HCT116 (cell line): ENCODE measurements at regions not wholly inside any gene's neighbourhood (a gene's known extent, or its start where the extent isn't known, plus 50 kb on each side); places are given as distances from the start of the nearest gene placed in this dataset.

Experiments
- ATAC-seq: fragments of 200-7000 bp; cut with Tn5 transposase; 2 replicates; pipeline ENCODE4 v1.9.1; 2020; ENCODE audit warnings: mild to moderate bottlenecking, moderate library complexity
- BruUV-seq: library from RNA; stranded (reverse); fragments of 400-500 nt; replicated peaks from 2 replicates; lab custom pipeline; 2021; lab: Mats Ljungman, UMichigan
- CTCF ChIA-PET: fragments of 300-600 bp; sonication (Branson Sonifier 250); formaldehyde crosslinking; loops from one replicate; lab custom pipeline; 2021; ENCODE audit warnings: antibody characterized with exemption; lab: Charles Lee
- POLR2A ChIA-PET: fragments of 300-600, 350-600 bp; sonication (Branson Sonifier 250); formaldehyde crosslinking; loops from one replicate; lab custom pipeline; 2021; ENCODE audit warnings: antibody characterized with exemption; lab: Charles Lee
- RAD21 ChIA-PET, 2 experiments: fragments of 300-600 bp; sonication (Branson Sonifier 250); formaldehyde crosslinking; loops; one replicate each; lab custom pipeline; 2023; ENCODE audit warnings: low total read pairs in 2 of 2; ENCODE audit not compliant: uncharacterized antibody in 2 of 2, unreplicated experiment in 2 of 2, low non-redundant PET in 1 of 2; lab: Charles Lee
- DNase-seq: peaks from one replicate; pipeline ENCODE4 v3.0.0-alpha.2; 2010; ENCODE audit warnings: low read depth, low spot score
- H2AFZ ChIP-seq: fragments of 200-600 bp; shearing (Covaris generic), sonication (generic); 2 replicates; pipeline ENCODE4 v1.6.1; 2017; ENCODE audit warnings: low read depth, mixed run types, mixed read lengths, antibody characterized with exemption, low read length; ENCODE audit not compliant: poor library complexity, severe bottlenecking
- H3K27ac ChIP-seq: 2 replicates; pipeline ENCODE4 v1.5.1; 2012; ENCODE audit warnings: low read depth, low read length
- H3K27me3 ChIP-seq: fragments of 200-600 bp; sonication (generic); 2 replicates; pipeline ENCODE4 v1.6.1; 2016; ENCODE audit warnings: mixed run types, low read length, mixed read lengths; ENCODE audit not compliant: insufficient read depth
- H3K36me3 ChIP-seq, 2 experiments: fragments of 200-500 bp in 1 of 2; fragments of 200-600 bp in 1 of 2; sonication (Bioruptor generic) in 1 of 2; sonication (generic) in 1 of 2; 2 replicates each; pipeline versions ENCODE4 v1.5.1 to v1.6.1; 2014 to 2016; ENCODE audit warnings: low read length in 2 of 2, inconsistent platforms in 1 of 2, mixed read lengths in 1 of 2, mixed run types in 1 of 2; ENCODE audit not compliant: insufficient read depth in 2 of 2, control insufficient read depth in 1 of 2
- H3K4me1 ChIP-seq, 2 experiments: fragments of 200-600 bp in 1 of 2; sonication (generic) in 1 of 2; 2 replicates each; pipeline versions ENCODE4 v1.5.1 to v1.6.1; 2012 to 2017; ENCODE audit warnings: low read length in 2 of 2, inconsistent platforms in 1 of 2, mild to moderate bottlenecking in 1 of 2, mixed read lengths in 1 of 2, mixed run types in 1 of 2, moderate library complexity in 1 of 2; ENCODE audit not compliant: insufficient read depth in 2 of 2, control insufficient read depth in 1 of 2
- H3K4me2 ChIP-seq: fragments of 200-600 bp; sonication (generic); 2 replicates; pipeline ENCODE4 v1.6.1; 2017; ENCODE audit warnings: mixed run types, low read length, mixed read lengths
- H3K4me3 ChIP-seq, 2 experiments: fragments of 200-600 bp in 1 of 2; sonication (generic) in 1 of 2; replicated peaks in 1 of 2; 2 replicates each; pipeline ENCODE4 v1.5.1; 2011 to 2016; ENCODE audit warnings: low read length in 2 of 2, control low read depth in 1 of 2, low read depth in 1 of 2, mild to moderate bottlenecking in 1 of 2, mixed read lengths in 1 of 2, mixed run types in 1 of 2
- H3K79me2 ChIP-seq: fragments of 200-600 bp; sonication (generic); 2 replicates; pipeline ENCODE4 v1.6.1; 2017; ENCODE audit warnings: mild to moderate bottlenecking, mixed run types, low read length, moderate library complexity, mixed read lengths; ENCODE audit not compliant: insufficient read depth
- H3K9ac ChIP-seq: fragments of 200-600 bp; sonication (generic); 2 replicates; pipeline ENCODE4 v1.6.1; 2016; ENCODE audit warnings: low read length, mixed read lengths
- H3K9me2 ChIP-seq: fragments of 200-600 bp; sonication (generic), shearing (Covaris generic); 2 replicates; pipeline ENCODE4 v1.6.1; 2017; ENCODE audit warnings: mixed run types, mild to moderate bottlenecking, moderate library complexity; ENCODE audit not compliant: insufficient read depth
- H3K9me3 ChIP-seq, 2 experiments: fragments of 200-500 bp in 1 of 2; fragments of 200-600 bp in 1 of 2; sonication (Bioruptor generic) in 1 of 2; sonication (generic) in 1 of 2; 2 replicates each; pipeline ENCODE4 v1.6.1; 2014 to 2017; ENCODE audit warnings: low read length in 2 of 2, mixed read lengths in 2 of 2, inconsistent platforms in 1 of 2, low read depth in 1 of 2, mild to moderate bottlenecking in 1 of 2, mixed run types in 1 of 2, moderate library complexity in 1 of 2; ENCODE audit not compliant: control insufficient read depth in 1 of 2, insufficient read depth in 1 of 2
- H4K20me1 ChIP-seq: fragments of 200-600 bp; sonication (generic), shearing (Covaris generic); 2 replicates; pipeline ENCODE4 v1.6.1; 2017; ENCODE audit warnings: mixed run types, mild to moderate bottlenecking, moderate library complexity; ENCODE audit not compliant: insufficient read depth
- EGR1 ChIP-seq: IDR thresholded peaks from 2 replicates; pipeline ENCODE4 v1.6.1; 2012; ENCODE audit warnings: low read depth
- EZH2 ChIP-seq: fragments of 200-600 bp; sonication (generic); IDR thresholded peaks from 2 replicates; pipeline ENCODE4 v1.6.1; 2017; ENCODE audit warnings: antibody characterized with exemption, mixed run types
- FOSL1 ChIP-seq: IDR thresholded peaks from 2 replicates; pipeline ENCODE4 v1.6.1; 2012; ENCODE audit warnings: low read depth
- MAX ChIP-seq: IDR thresholded peaks from 2 replicates; pipeline ENCODE4 v1.6.1; 2012
- POLR2AphosphoS5 ChIP-seq: IDR thresholded peaks from 2 replicates; pipeline ENCODE4 v1.6.1; 2011; ENCODE audit warnings: mild to moderate bottlenecking, low read depth, low read length, moderate library complexity
- SP1 ChIP-seq: IDR thresholded peaks from 2 replicates; pipeline ENCODE4 v1.6.1; 2012; ENCODE audit warnings: low read depth
- TCF7L2 ChIP-seq: IDR thresholded peaks from 2 replicates; pipeline ENCODE4 v1.7.0; 2011; ENCODE audit warnings: borderline replicate concordance, inconsistent platforms; ENCODE audit not compliant: insufficient read depth, insufficient read length; ENCODE audit errors: extremely low read depth
- YY1 ChIP-seq: IDR thresholded peaks from 2 replicates; pipeline ENCODE4 v1.6.1; 2011; ENCODE audit warnings: low read length, low read depth, moderate library complexity, mild to moderate bottlenecking; ENCODE audit not compliant: insufficient replicate concordance; ENCODE audit errors: extremely low read depth
- ZFX ChIP-seq: fragments of 450-650 bp; IDR thresholded peaks from 2 replicates; pipeline ENCODE4 v1.6.1; 2017
- intact Hi-C: fragments of 100-400 bp; cut with micrococcal nuclease; formaldehyde crosslinking; loops from 2 replicates; pipeline ENCODE4 v1.10.0; 2022
- TF ChIP-seq, protein P1 (sequence below): IDR thresholded peaks from 2 replicates; pipeline ENCODE4 v1.6.1; 2012; ENCODE audit warnings: low read depth
- TF ChIP-seq, protein P2 (sequence below), 3 experiments: fragments of 200-600 bp in 1 of 3; sonication (generic) in 1 of 3; IDR thresholded peaks in 2 of 3; conservative IDR thresholded peaks in 1 of 3; 2 replicates each; pipeline ENCODE4 v1.5.1; 2012 to 2017; ENCODE audit warnings: low read depth in 2 of 3, low read length in 2 of 3, antibody characterized with exemption in 1 of 3, borderline replicate concordance in 1 of 3, control low read depth in 1 of 3, mild to moderate bottlenecking in 1 of 3, mixed read lengths in 1 of 3, mixed run types in 1 of 3, moderate library complexity in 1 of 3; ENCODE audit not compliant: insufficient read depth in 1 of 3

DNA sequence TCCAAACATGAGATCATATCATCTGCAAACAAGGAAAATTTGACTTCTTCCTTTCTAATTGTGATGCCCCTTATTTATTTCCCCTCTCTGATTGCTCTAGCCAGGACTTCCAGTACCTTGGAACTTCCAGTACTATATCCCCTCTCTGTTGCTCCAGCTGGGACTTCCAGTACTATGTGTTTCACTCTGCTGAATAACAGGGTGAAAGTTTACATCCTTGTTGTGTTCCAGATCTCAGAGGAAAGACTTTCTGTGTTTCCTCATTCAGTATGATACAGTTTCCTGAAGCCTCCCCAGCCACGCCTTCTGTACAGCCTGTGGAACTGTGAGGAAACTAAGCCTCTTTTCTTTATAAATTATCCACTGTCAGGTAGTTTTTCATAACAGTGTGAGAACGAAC, 381.3 kb upstream of the FAM47C start:
- ChIA-PET RAD21 (no interaction called here), CTCF (no interaction called here), POLR2A (no interaction called here)
- H2AFZ ChIP-seq = no peak overlapping the region
- no peaks in the 10 kb centered on the region for H3K27me3 ChIP-seq
- no peaks in the 10 kb centered on the region for H3K36me3 ChIP-seq
- no peak for ATAC-seq
- H3K4me1 ChIP-seq = no peaks in the 10 kb centered on the region
- intact Hi-C loops = no loop called here
- no TSS peak for BruUV-seq
- H3K9ac ChIP-seq = no peak overlapping the region
- H3K4me3 ChIP-seq = no peak overlapping the region
- no peaks in the 10 kb centered on the region for H4K20me1 ChIP-seq
- no peaks in the 10 kb centered on the region for H3K79me2 ChIP-seq
- TF ChIP-seq, protein P1, sequence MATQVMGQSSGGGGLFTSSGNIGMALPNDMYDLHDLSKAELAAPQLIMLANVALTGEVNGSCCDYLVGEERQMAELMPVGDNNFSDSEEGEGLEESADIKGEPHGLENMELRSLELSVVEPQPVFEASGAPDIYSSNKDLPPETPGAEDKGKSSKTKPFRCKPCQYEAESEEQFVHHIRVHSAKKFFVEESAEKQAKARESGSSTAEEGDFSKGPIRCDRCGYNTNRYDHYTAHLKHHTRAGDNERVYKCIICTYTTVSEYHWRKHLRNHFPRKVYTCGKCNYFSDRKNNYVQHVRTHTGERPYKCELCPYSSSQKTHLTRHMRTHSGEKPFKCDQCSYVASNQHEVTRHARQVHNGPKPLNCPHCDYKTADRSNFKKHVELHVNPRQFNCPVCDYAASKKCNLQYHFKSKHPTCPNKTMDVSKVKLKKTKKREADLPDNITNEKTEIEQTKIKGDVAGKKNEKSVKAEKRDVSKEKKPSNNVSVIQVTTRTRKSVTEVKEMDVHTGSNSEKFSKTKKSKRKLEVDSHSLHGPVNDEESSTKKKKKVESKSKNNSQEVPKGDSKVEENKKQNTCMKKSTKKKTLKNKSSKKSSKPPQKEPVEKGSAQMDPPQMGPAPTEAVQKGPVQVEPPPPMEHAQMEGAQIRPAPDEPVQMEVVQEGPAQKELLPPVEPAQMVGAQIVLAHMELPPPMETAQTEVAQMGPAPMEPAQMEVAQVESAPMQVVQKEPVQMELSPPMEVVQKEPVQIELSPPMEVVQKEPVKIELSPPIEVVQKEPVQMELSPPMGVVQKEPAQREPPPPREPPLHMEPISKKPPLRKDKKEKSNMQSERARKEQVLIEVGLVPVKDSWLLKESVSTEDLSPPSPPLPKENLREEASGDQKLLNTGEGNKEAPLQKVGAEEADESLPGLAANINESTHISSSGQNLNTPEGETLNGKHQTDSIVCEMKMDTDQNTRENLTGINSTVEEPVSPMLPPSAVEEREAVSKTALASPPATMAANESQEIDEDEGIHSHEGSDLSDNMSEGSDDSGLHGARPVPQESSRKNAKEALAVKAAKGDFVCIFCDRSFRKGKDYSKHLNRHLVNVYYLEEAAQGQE = no peak
- TF ChIP-seq EGR1 = no peak
- TF ChIP-seq TCF7L2 = no peak
- TF ChIP-seq FOSL1 = no peak
- no peak for TF ChIP-seq EZH2
- TF ChIP-seq POLR2AphosphoS5 = no peak
- TF ChIP-seq YY1 = no peak
- TF ChIP-seq ZFX = no peak
- TF ChIP-seq MAX = no peak
- TF ChIP-seq SP1 = no peak
- TF ChIP-seq, protein P2, sequence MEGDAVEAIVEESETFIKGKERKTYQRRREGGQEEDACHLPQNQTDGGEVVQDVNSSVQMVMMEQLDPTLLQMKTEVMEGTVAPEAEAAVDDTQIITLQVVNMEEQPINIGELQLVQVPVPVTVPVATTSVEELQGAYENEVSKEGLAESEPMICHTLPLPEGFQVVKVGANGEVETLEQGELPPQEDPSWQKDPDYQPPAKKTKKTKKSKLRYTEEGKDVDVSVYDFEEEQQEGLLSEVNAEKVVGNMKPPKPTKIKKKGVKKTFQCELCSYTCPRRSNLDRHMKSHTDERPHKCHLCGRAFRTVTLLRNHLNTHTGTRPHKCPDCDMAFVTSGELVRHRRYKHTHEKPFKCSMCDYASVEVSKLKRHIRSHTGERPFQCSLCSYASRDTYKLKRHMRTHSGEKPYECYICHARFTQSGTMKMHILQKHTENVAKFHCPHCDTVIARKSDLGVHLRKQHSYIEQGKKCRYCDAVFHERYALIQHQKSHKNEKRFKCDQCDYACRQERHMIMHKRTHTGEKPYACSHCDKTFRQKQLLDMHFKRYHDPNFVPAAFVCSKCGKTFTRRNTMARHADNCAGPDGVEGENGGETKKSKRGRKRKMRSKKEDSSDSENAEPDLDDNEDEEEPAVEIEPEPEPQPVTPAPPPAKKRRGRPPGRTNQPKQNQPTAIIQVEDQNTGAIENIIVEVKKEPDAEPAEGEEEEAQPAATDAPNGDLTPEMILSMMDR (IDR thresholded peaks at IDR 0.05 in 2 of 3, conservative IDR thresholded peaks at IDR 0.05 in 1 of 3; ENCODE audit: borderline replicate concordance in 1 of 3, insufficient read depth in 1 of 3, low read depth in 2 of 3, low read length in 2 of 3) = no peak
- no peak overlapping the region for H3K4me2 ChIP-seq
- no peaks in the 10 kb centered on the region for H3K9me3 ChIP-seq
- H3K27ac ChIP-seq = no peak overlapping the region
- H3K9me2 ChIP-seq = no peaks in the 10 kb centered on the region
- DNase-seq = no peak
